HepG2 (cell line): ENCODE measurements at regions not wholly inside any gene's neighbourhood (a gene's known extent, or its start where the extent isn't known, plus 50 kb on each side); places are given as distances from the start of the nearest gene placed in this dataset.
A peak's percentile ranks its signal among the peaks of the same experiment; 100 is the strongest.

ENCODE experiments used
- CEBPZ ChIP-seq: IDR thresholded peaks from 2 replicates; pipeline ENCODE4 v1.6.1; 2012; ENCODE audit warnings: low read length, improper control_type of control experiment
- GATAD2A ChIP-seq: IDR thresholded peaks from 2 replicates; pipeline ENCODE4 v1.6.1; 2016
- HOMEZ ChIP-seq: IDR thresholded peaks from 2 replicates; pipeline ENCODE4 v1.6.1; 2016; ENCODE audit warnings: low read depth
- KDM4B ChIP-seq: sonication (generic); formaldehyde crosslinking; IDR thresholded peaks from 2 replicates; pipeline ENCODE4 v1.4.0; 2020; ENCODE audit warnings: missing genetic modification reagents
- PBX3 ChIP-seq: sonication (generic); formaldehyde crosslinking; IDR thresholded peaks from 2 replicates; pipeline ENCODE4 v1.8.1; 2023; ENCODE audit warnings: missing genetic modification reagents, inconsistent platforms, borderline replicate concordance
- RXRB ChIP-seq: IDR thresholded peaks from 2 replicates; pipeline ENCODE4 v1.6.1; 2016; ENCODE audit warnings: borderline replicate concordance, missing genetic modification reagents, missing compliant biosample characterization
- TCF7 ChIP-seq: sonication (generic); IDR thresholded peaks from 2 replicates; pipeline ENCODE4 v1.6.1; 2016; ENCODE audit warnings: antibody characterized with exemption, low read depth
- ZFP36 ChIP-seq: fragments of 150-350 bp; IDR thresholded peaks from 2 replicates; pipeline ENCODE4 v1.6.1; 2018; ENCODE audit warnings: borderline replicate concordance, low read length, low read depth; ENCODE audit not compliant: partially characterized antibody
- ZFP82 ChIP-seq: sonication (generic); formaldehyde crosslinking; IDR thresholded peaks from 2 replicates; pipeline ENCODE4 v1.5.1; 2020; ENCODE audit warnings: mild to moderate bottlenecking, missing genetic modification reagents, borderline replicate concordance
- ZNF260 ChIP-seq: sonication (generic); formaldehyde crosslinking; IDR thresholded peaks from 2 replicates; pipeline ENCODE4 v1.4.0; 2020; ENCODE audit warnings: missing genetic modification reagents, low read depth, mild to moderate bottlenecking, borderline replicate concordance
- ZNF275 ChIP-seq: sonication (generic); formaldehyde crosslinking; IDR thresholded peaks from 2 replicates; pipeline ENCODE4 v1.8.0; 2022; ENCODE audit warnings: missing genetic modification reagents, mild to moderate bottlenecking, inconsistent platforms, borderline replicate concordance
- ZNF543 ChIP-seq: sonication (generic); formaldehyde crosslinking; IDR thresholded peaks from 2 replicates; pipeline ENCODE4 v1.4.0; 2020; ENCODE audit warnings: mild to moderate bottlenecking, missing genetic modification reagents
- ZNF558 ChIP-seq: sonication (generic); formaldehyde crosslinking; IDR thresholded peaks from 2 replicates; pipeline ENCODE4 v1.9.0; 2022; ENCODE audit warnings: mild to moderate bottlenecking, missing genetic modification reagents, borderline replicate concordance
- ZNF646 ChIP-seq: sonication (generic); formaldehyde crosslinking; IDR thresholded peaks from 2 replicates; pipeline ENCODE4 v1.9.0; 2021; ENCODE audit warnings: mild to moderate bottlenecking, missing genetic modification reagents
- ZNF891 ChIP-seq: sonication (generic); formaldehyde crosslinking; IDR thresholded peaks from 2 replicates; pipeline ENCODE4 v1.5.0; 2020; ENCODE audit warnings: mild to moderate bottlenecking, missing genetic modification reagents

GRCh38 chr9:113652355-113653152, 189.0 kb downstream of the RGS3 start (continued):
- TF ChIP-seq ZFP82 (CRISPR knock-in tag) (no peak), ZNF543 (CRISPR knock-in tag) (no peak), TCF7 (peak; percentile 36; the same call in 1 of the 2 replicates), GATAD2A (CRISPR knock-in tag) (peak; percentile 99), RXRB (CRISPR knock-in tag) (peak; percentile 96), PBX3 (CRISPR knock-in tag) (no peak), KDM4B (CRISPR knock-in tag) (peak; percentile 76; the same call in 1 of the 2 replicates), ZFP36 (no peak), ZNF891 (CRISPR knock-in tag) (no peak), HOMEZ (CRISPR knock-in tag) (peak; percentile 95), ZNF558 (no peak), ZNF275 (CRISPR knock-in tag) (no peak; the same call in 1 of the 2 replicates), CEBPZ (no peak), ZNF260 (CRISPR knock-in tag) (no peak), ZNF646 (CRISPR knock-in tag) (peak; percentile 91)
